Parathyroid adenoma (tissue), 2 donors: ENCODE measurements at regions not wholly inside any gene's neighbourhood (a gene's known extent, or its start where the extent isn't known, plus 50 kb on each side); places are given as distances from the start of the nearest gene placed in this dataset.

Experiments
- H2AFZ ChIP-seq: fragments of 300-600 bp; sonication (generic); one replicate; pipeline ENCODE4 v1.7.0; 2017; ENCODE audit warnings: antibody characterized with exemption, mild to moderate bottlenecking
- H3K27ac ChIP-seq: fragments of 300-600 bp; sonication (generic); one replicate; pipeline ENCODE4 v1.7.0; 2017
- H3K27me3 ChIP-seq: fragments of 300-600 bp; sonication (generic); one replicate; pipeline ENCODE4 v1.7.0; 2017; ENCODE audit warnings: low read length; ENCODE audit not compliant: control insufficient read depth, insufficient read depth
- H3K36me3 ChIP-seq: fragments of 300-600 bp; sonication (generic); one replicate; pipeline ENCODE4 v1.7.0; 2017; ENCODE audit warnings: low read length; ENCODE audit not compliant: control insufficient read depth, insufficient read depth
- H3K4me1 ChIP-seq: fragments of 300-600 bp; sonication (generic); one replicate; pipeline ENCODE4 v1.7.0; 2017; ENCODE audit warnings: control low read depth
- H3K4me2 ChIP-seq: fragments of 300-600 bp; sonication (generic); one replicate; pipeline ENCODE4 v1.7.0; 2017; ENCODE audit warnings: low read length
- H3K4me3 ChIP-seq: fragments of 300-600 bp; sonication (generic); one replicate; pipeline ENCODE4 v1.7.0; 2017; ENCODE audit warnings: low read depth, low read length
- H3K79me2 ChIP-seq: fragments of 300-600 bp; sonication (generic); one replicate; pipeline ENCODE4 v1.7.0; 2017; ENCODE audit warnings: control low read depth
- H3K9ac ChIP-seq: fragments of 300-600 bp; sonication (generic); one replicate; pipeline ENCODE4 v1.7.0; 2017; ENCODE audit warnings: mild to moderate bottlenecking
- H3K9me3 ChIP-seq: fragments of 300-600 bp; sonication (generic); one replicate; pipeline ENCODE4 v1.7.0; 2017; ENCODE audit warnings: low read length; ENCODE audit not compliant: control insufficient read depth
- TF ChIP-seq, protein P1 (sequence below): fragments of 300-600 bp; sonication (generic); IDR thresholded peaks from one replicate; pipeline ENCODE4 v1.7.0; 2017; ENCODE audit warnings: antibody characterized with exemption, mild to moderate bottlenecking
- donor health status: primary hyperparathyroidism.

- Histone ChIP-seq H3K27me3 (no peaks in the 10 kb centered on the region), H3K27ac (no peak overlapping the region), H3K36me3 (no peaks in the 10 kb centered on the region), H3K4me2 (no peak overlapping the region), H2AFZ (no peak overlapping the region), H3K9ac (no peak overlapping the region), H3K4me3 (no peak overlapping the region), H3K4me1 (no peaks in the 10 kb centered on the region), H3K79me2 (peaks cover 3% of the 10 kb centered on the region), H3K9me3 (no peaks in the 10 kb centered on the region)
- TF ChIP-seq, protein P1, sequence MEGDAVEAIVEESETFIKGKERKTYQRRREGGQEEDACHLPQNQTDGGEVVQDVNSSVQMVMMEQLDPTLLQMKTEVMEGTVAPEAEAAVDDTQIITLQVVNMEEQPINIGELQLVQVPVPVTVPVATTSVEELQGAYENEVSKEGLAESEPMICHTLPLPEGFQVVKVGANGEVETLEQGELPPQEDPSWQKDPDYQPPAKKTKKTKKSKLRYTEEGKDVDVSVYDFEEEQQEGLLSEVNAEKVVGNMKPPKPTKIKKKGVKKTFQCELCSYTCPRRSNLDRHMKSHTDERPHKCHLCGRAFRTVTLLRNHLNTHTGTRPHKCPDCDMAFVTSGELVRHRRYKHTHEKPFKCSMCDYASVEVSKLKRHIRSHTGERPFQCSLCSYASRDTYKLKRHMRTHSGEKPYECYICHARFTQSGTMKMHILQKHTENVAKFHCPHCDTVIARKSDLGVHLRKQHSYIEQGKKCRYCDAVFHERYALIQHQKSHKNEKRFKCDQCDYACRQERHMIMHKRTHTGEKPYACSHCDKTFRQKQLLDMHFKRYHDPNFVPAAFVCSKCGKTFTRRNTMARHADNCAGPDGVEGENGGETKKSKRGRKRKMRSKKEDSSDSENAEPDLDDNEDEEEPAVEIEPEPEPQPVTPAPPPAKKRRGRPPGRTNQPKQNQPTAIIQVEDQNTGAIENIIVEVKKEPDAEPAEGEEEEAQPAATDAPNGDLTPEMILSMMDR: no peak
Observed at GRCh38 chr20:19952392-19952791, 64.8 kb upstream of the NAA20 start.

GRCh38 chr20:19953606-19954005, 63.6 kb upstream of the NAA20 start:
- Histone ChIP-seq H3K9ac (no peak overlapping the region), H3K27ac (no peak overlapping the region), H2AFZ (no peak overlapping the region), H3K27me3 (no peaks in the 10 kb centered on the region), H3K79me2 (no peaks in the 10 kb centered on the region), H3K4me2 (no peak overlapping the region), H3K4me1 (no peaks in the 10 kb centered on the region), H3K9me3 (no peaks in the 10 kb centered on the region), H3K36me3 (no peaks in the 10 kb centered on the region), H3K4me3 (no peak overlapping the region)
- TF ChIP-seq, protein P1: no peak

GRCh38 chr20:19956976-19957375, 60.2 kb upstream of the NAA20 start:
- TF ChIP-seq, protein P1: no peak
- H2AFZ ChIP-seq: no peak overlapping the region
- no peak overlapping the region for H3K9ac ChIP-seq
- no peaks in the 10 kb centered on the region for H3K4me1 ChIP-seq
- no peaks in the 10 kb centered on the region for H3K36me3 ChIP-seq
- no peak overlapping the region for H3K4me2 ChIP-seq
- no peak overlapping the region for H3K27ac ChIP-seq
- H3K4me3 ChIP-seq: no peak overlapping the region
- no peaks in the 10 kb centered on the region for H3K79me2 ChIP-seq
- H3K9me3 ChIP-seq: no peaks in the 10 kb centered on the region
- no peaks in the 10 kb centered on the region for H3K27me3 ChIP-seq

- no peak overlapping the region for H3K4me3 ChIP-seq
- no peak overlapping the region for H3K27ac ChIP-seq
- no peak overlapping the region for H2AFZ ChIP-seq
- no peaks in the 10 kb centered on the region for H3K9me3 ChIP-seq
- H3K79me2 ChIP-seq: no peaks in the 10 kb centered on the region
- TF ChIP-seq, protein P1: no peak
- H3K4me2 ChIP-seq: no peak overlapping the region
- H3K36me3 ChIP-seq: no peaks in the 10 kb centered on the region
- no peaks in the 10 kb centered on the region for H3K27me3 ChIP-seq
- no peak overlapping the region for H3K9ac ChIP-seq
- no peaks in the 10 kb centered on the region for H3K4me1 ChIP-seq
Observed at GRCh38 chr20:19958219-19958618, 58.9 kb upstream of the NAA20 start.

DNA sequence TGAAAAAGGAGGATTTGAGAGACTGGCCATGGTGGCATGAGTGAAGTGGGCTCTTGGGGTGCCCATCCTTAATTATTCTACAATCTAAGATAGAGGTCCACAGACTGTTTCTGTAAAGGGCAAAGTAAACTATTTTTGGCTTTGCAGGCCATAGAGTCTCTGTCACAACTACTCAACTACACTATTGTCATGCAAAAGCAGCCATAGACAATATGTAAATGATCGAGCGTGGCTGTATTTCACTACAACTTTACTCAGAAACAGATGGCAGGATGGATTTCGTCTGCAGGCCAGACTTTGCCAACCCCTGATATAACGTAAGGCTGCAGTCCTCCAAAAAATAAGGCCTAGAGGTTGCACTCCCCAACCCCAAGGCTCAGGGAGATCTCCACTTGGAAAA, 58.2 kb upstream of the NAA20 start:
- Histone ChIP-seq H3K36me3 (no peaks in the 10 kb centered on the region), H3K9ac (no peak overlapping the region), H3K79me2 (no peaks in the 10 kb centered on the region), H3K4me3 (no peak overlapping the region), H3K27me3 (no peaks in the 10 kb centered on the region), H3K4me1 (no peaks in the 10 kb centered on the region), H2AFZ (no peak overlapping the region), H3K9me3 (no peaks in the 10 kb centered on the region), H3K27ac (no peak overlapping the region), H3K4me2 (no peak overlapping the region)
- TF ChIP-seq, protein P1: no peak
